Fibroblast of pulmonary artery (primary cell): ENCODE measurements at regions not wholly inside any gene's neighbourhood (a gene's known extent, or its start where the extent isn't known, plus 50 kb on each side); places are given as distances from the start of the nearest gene placed in this dataset.

Experiments
- DNase-seq: peaks from one replicate; pipeline ENCODE4 v3.0.0-alpha.2; 2010; ENCODE audit warnings: low read depth
- H3K4me3 ChIP-seq: replicated peaks from 2 replicates; pipeline ENCODE4 v1.5.1; 2011; ENCODE audit warnings: low read depth, mild to moderate bottlenecking, control low read depth, low read length, moderate library complexity
- CTCF ChIP-seq: IDR thresholded peaks from 2 replicates; pipeline ENCODE4 v1.5.1; 2011; ENCODE audit warnings: mild to moderate bottlenecking, control low read depth, low read length, inconsistent platforms; ENCODE audit errors: missing control alignments

- TF ChIP-seq CTCF: no peak
- DNase-seq: no peak
- H3K4me3 ChIP-seq: no peak overlapping the region
Observed at GRCh38 chr13:36750046-36750445, 69.0 kb upstream of the RFXAP start.

GRCh38 chr13:36750461-36750860 is 68.6 kb upstream of the RFXAP start:
- no peak overlapping the region for H3K4me3 ChIP-seq
- TF ChIP-seq CTCF: no peak
- DNase-seq: no peak

- DNase-seq: no peak
- H3K4me3 ChIP-seq: no peak overlapping the region
- TF ChIP-seq CTCF: no peak
Observed at GRCh38 chr13:36750946-36751345, 68.1 kb upstream of the RFXAP start.

- no peak for TF ChIP-seq CTCF
- no peak overlapping the region for H3K4me3 ChIP-seq
Observed at GRCh38 chr13:36752673-36753072, 66.3 kb upstream of the RFXAP start.

GRCh38 chr13:36753176-36753575 is 65.8 kb upstream of the RFXAP start:
- DNase-seq: no peak
- TF ChIP-seq CTCF: no peak
- no peak overlapping the region for H3K4me3 ChIP-seq

More at GRCh38 chr13:36752673-36753072, 66.3 kb upstream of the RFXAP start:
- DNase-seq: peak; percentile 17

GRCh38 chr13:36758345-36758744 is 60.7 kb upstream of the RFXAP start:
- no peak for TF ChIP-seq CTCF
- DNase-seq: no peak
- H3K4me3 ChIP-seq: no peak overlapping the region

- no peak for DNase-seq
- no peak for TF ChIP-seq CTCF
- no peak overlapping the region for H3K4me3 ChIP-seq
Observed at GRCh38 chr13:36763126-36763722, 55.8 kb upstream of the RFXAP start.
